HCT116 (cell line): ENCODE measurements at regions not wholly inside any gene's neighbourhood (a gene's known extent, or its start where the extent isn't known, plus 50 kb on each side); places are given as distances from the start of the nearest gene placed in this dataset.

Experiments used
- CBX3 ChIP-seq: IDR thresholded peaks from 2 replicates; pipeline ENCODE4 v1.6.1; 2012; ENCODE audit warnings: low read depth
- CEBPB ChIP-seq: IDR thresholded peaks from 2 replicates; pipeline ENCODE4 v1.6.1; 2012; ENCODE audit warnings: low read depth
- CTCF ChIP-seq, 3 experiments: fragments of 200-600 bp in 1 of 3; sonication (generic) in 1 of 3; IDR thresholded peaks in 2 of 3; conservative IDR thresholded peaks in 1 of 3; 2 replicates each; pipeline ENCODE4 v1.5.1; 2012 to 2017; ENCODE audit warnings: low read depth in 2 of 3, low read length in 2 of 3, antibody characterized with exemption in 1 of 3, borderline replicate concordance in 1 of 3, control low read depth in 1 of 3, mild to moderate bottlenecking in 1 of 3, mixed read lengths in 1 of 3, mixed run types in 1 of 3, moderate library complexity in 1 of 3; ENCODE audit not compliant: insufficient read depth in 1 of 3
- EZH2 ChIP-seq: fragments of 200-600 bp; sonication (generic); IDR thresholded peaks from 2 replicates; pipeline ENCODE4 v1.6.1; 2017; ENCODE audit warnings: antibody characterized with exemption, mixed run types
- EZH2phosphoT487 ChIP-seq: fragments of 200-600 bp; IDR thresholded peaks from 2 replicates; pipeline ENCODE4 v1.6.1; 2018; ENCODE audit warnings: antibody characterized with exemption, borderline replicate concordance
- POLR2A ChIP-seq: IDR thresholded peaks from 2 replicates; pipeline ENCODE4 v1.7.0; 2011; ENCODE audit warnings: borderline replicate concordance; ENCODE audit not compliant: insufficient read depth, insufficient read length; ENCODE audit errors: extremely low read depth
- POLR2AphosphoS5 ChIP-seq: IDR thresholded peaks from 2 replicates; pipeline ENCODE4 v1.6.1; 2011; ENCODE audit warnings: mild to moderate bottlenecking, low read depth, low read length, moderate library complexity
- SP1 ChIP-seq: IDR thresholded peaks from 2 replicates; pipeline ENCODE4 v1.6.1; 2012; ENCODE audit warnings: low read depth
- SRF ChIP-seq: IDR thresholded peaks from 2 replicates; pipeline ENCODE4 v1.6.1; 2012; ENCODE audit warnings: low read depth
- ZBTB33 ChIP-seq: IDR thresholded peaks from 2 replicates; pipeline ENCODE4 v1.6.1; 2011; ENCODE audit warnings: mild to moderate bottlenecking, low read length, moderate library complexity; ENCODE audit not compliant: insufficient replicate concordance; ENCODE audit errors: extremely low read depth
- TF ChIP-seq, protein P1 (sequence below): IDR thresholded peaks from 2 replicates; pipeline ENCODE4 v1.6.1; 2012; ENCODE audit warnings: low read depth
- TF ChIP-seq, protein P2 (sequence below): IDR thresholded peaks from 2 replicates; pipeline ENCODE4 v1.6.1; 2012

- no peak for TF ChIP-seq CTCF (IDR thresholded peaks at IDR 0.05 in 2 of 3, conservative IDR thresholded peaks at IDR 0.05 in 1 of 3; ENCODE audit: borderline replicate concordance in 1 of 3, insufficient read depth in 1 of 3, low read depth in 2 of 3, low read length in 2 of 3)
- TF ChIP-seq, protein P1, sequence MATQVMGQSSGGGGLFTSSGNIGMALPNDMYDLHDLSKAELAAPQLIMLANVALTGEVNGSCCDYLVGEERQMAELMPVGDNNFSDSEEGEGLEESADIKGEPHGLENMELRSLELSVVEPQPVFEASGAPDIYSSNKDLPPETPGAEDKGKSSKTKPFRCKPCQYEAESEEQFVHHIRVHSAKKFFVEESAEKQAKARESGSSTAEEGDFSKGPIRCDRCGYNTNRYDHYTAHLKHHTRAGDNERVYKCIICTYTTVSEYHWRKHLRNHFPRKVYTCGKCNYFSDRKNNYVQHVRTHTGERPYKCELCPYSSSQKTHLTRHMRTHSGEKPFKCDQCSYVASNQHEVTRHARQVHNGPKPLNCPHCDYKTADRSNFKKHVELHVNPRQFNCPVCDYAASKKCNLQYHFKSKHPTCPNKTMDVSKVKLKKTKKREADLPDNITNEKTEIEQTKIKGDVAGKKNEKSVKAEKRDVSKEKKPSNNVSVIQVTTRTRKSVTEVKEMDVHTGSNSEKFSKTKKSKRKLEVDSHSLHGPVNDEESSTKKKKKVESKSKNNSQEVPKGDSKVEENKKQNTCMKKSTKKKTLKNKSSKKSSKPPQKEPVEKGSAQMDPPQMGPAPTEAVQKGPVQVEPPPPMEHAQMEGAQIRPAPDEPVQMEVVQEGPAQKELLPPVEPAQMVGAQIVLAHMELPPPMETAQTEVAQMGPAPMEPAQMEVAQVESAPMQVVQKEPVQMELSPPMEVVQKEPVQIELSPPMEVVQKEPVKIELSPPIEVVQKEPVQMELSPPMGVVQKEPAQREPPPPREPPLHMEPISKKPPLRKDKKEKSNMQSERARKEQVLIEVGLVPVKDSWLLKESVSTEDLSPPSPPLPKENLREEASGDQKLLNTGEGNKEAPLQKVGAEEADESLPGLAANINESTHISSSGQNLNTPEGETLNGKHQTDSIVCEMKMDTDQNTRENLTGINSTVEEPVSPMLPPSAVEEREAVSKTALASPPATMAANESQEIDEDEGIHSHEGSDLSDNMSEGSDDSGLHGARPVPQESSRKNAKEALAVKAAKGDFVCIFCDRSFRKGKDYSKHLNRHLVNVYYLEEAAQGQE: no peak
- TF ChIP-seq EZH2: no peak
- no peak for TF ChIP-seq POLR2A
- TF ChIP-seq EZH2phosphoT487: no peak
- no peak for TF ChIP-seq POLR2AphosphoS5
- TF ChIP-seq CEBPB: no peak
- TF ChIP-seq SP1: no peak
- TF ChIP-seq, protein P2, sequence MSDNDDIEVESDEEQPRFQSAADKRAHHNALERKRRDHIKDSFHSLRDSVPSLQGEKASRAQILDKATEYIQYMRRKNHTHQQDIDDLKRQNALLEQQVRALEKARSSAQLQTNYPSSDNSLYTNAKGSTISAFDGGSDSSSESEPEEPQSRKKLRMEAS: no peak
- TF ChIP-seq ZBTB33: no peak
- TF ChIP-seq CBX3: no peak
- no peak for TF ChIP-seq SRF
Measured at GRCh38 chr18:78168526-78168925, 811.1 kb upstream of the SALL3 start.
